Stimulated activated CD4-positive, alpha-beta T cell treated with anti-CD3 and anti-CD28 coated beads, Interleukin-1b, Interleukin-23, amount 100 ng/mL, for 24 hours (primary cell): ENCODE measurements at regions not wholly inside any gene's neighbourhood (a gene's known extent, or its start where the extent isn't known, plus 50 kb on each side); places are given as distances from the start of the nearest gene placed in this dataset.

Source experiments
- DNase-seq, 4 experiments: peaks; one replicate each; pipeline ENCODE4 v3.0.0-alpha.2; 2020; ENCODE audit warnings: low read depth in 4 of 4, low spot score in 1 of 4

- no peak for DNase-seq
These were observed 328.9 kb downstream of the LTN1 start for GRCh38 chr21:28663754-28664153.

DNA sequence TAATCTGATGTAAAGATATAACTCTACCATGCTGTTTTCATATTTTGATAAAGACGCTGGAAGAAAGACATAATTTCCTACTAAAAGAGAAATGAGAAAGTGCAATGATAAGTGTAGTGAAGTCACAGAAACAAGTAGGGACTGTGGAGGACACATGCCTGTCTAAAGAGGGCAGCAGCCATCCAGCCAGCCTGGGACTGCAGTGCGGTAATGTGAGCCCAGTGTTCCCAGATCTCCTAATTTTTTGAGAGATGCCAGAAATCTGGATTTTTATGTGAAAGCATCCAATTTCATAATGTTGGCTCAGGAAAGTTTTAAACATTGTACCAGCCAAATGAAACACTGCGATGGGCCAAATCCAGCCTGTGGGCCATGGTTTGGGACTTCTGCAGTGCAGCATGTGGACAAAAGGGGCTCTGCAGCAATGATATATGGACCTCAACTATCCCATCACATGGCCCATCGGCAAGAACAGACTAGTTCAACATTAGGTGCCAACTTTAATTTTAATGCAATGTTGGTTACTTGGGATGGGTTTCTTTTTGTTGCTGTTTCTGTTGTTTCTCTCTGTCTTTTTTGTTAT lies 329.5 kb downstream of the LTN1 start:
- DNase-seq, result no peak

GRCh38 chr21:28657566-28657965 lies 335.1 kb downstream of the LTN1 start:
- DNase-seq, result no peak

DNA sequence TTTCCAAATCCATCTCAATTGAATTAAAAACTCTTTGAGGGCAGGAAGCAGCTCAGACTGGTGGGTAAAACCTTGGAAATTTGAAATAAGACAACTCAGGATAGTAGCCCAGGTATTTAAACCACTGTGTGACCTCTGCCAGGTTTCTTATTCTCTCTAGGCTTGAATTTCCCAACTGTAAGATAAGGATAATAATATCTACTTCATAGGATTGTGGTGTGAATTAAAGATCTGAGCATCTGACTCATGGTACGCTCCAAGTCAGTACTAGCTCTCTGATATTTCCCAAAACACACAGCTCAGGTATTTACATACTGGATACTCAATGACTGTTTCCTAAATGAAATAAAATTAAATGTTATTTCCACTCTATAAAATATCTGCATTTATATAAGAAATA lies 337.2 kb downstream of the LTN1 start:
- no peak for DNase-seq

- no peak for DNase-seq
These were observed 338.3 kb downstream of the LTN1 start for GRCh38 chr21:28654406-28654805.

GRCh38 chr21:28644762-28645161 lies 347.9 kb downstream of the LTN1 start:
- no peak for DNase-seq

- DNase-seq, result no peak
These were observed 349.8 kb downstream of the LTN1 start for GRCh38 chr21:28642891-28643290.

DNA sequence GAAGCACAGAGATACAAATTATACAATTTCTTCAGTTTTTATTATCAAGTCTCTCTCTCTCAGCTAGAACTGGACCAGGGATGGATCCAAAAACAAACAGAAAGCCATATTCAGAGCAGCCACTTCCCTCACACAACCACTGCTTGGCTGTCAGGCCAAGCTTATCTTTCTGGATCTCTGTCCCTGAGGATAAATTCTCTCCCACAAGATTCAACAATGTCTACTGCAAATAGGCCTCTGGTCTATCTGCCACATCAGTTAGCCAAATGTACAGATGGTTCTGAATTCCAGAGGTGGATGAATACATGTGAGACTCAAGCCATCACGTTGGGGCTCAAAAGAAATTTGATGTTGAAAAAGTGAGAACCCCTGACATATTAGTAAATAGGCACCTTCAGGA lies 350.9 kb downstream of the LTN1 start:
- DNase-seq, result no peak

DNA sequence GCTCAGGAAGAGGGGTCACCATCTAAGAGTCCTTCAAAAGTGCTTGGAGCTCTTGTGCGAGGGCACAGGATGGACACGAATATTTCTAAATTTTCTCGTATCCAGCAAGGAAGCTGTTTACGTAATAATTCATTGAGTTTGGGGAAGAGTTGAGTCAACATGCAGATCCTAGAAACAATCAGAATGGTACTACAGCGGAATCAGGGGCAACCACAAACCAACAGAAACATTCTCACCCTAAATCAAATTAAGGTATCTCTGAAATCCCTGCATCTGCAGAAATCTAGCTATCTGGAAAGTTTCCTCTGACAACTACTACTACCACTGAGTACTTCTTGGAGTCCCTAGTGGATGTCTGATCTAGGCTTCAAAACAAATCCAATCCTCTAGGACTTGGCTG lies 352.4 kb downstream of the LTN1 start:
- DNase-seq, result no peak

DNA sequence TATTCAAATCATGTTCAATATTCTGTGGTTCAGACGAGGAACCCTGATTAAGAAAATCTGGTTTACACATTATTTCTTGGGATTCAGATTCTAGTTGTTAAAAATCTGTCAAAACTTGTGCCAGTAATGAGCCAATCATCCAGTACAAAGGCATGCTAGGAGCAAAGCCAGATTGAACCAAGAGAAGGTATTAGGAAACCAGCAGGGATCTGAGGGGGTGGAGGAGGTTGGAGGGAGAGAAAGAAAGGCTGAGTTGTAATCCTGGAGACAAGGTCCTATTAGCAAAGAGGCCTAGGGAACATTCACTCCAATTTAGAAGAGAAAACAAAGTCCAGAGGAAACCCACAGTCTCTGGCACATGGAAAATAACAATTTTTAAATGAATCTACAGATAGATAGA lies 352.9 kb downstream of the LTN1 start:
- DNase-seq, result no peak

DNA sequence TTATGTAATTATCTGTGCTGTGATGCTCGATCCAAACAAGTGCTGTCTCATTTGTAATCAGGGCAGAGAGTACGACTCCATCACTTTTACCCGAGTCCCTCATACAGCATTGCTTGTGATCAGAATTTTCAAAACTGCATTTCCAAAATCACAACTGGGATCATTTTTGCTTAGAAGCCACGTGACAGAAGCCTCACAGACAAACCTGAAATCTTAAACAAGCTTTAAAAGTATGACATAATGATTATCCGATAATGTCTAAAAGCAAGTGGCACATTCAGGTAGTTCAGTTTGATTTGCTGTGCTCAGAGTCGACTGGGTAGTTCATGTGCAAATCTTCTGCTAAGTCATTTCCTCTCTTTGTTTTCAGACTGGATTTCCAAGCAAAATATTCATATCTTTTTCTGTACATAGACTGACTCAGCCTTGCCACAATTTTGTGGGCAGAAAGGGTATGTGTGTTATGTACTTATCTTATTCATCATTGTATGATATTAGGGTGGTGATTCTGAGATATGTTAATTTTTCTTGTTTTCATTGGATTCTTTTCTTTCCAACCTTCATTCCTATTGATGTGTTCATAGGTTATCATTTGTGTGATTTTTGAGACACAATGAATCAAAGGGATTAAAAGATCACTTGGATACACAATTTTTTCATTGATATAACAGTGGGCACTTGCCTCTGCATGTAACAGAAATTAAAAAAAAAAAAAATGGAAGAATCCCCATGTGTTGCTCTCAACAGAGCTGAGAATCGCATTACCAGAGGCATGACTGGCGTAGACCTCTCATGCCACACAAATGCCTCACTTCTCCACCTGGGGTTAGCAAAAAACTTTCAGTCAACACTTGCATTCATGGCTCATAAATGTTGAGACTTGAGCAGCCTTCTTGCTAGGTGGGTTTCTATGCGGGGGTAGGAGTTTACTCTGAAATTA lies 355.7 kb downstream of the LTN1 start:
- DNase-seq, result no peak

DNA sequence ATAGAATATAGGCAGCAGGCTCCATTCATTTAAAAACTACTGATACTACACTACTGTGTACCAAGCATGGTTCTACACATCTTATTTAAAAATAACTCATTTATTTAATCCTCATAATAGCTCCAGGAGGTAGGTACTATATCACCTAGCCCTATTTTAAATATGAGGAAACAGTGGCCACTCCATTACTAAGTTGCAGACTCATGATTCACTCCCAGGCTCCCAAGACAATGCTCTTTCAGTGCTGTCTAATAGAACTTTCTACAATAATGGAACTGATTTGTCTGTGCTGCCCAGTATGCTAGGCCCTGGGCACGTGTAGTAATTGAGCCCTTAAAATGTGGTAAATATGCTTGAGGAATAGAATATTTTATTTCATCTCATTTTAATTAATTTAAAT lies 357.1 kb downstream of the LTN1 start:
- no peak for DNase-seq

- DNase-seq, result no peak
These were observed 358.7 kb downstream of the LTN1 start for GRCh38 chr21:28633839-28634555.

- DNase-seq, result no peak
These were observed 359.8 kb downstream of the LTN1 start for GRCh38 chr21:28632755-28633408.

- DNase-seq, result no peak
These were observed 365.0 kb downstream of the LTN1 start for GRCh38 chr21:28627691-28628090.

GRCh38 chr21:28627261-28627660 lies 365.4 kb downstream of the LTN1 start:
- DNase-seq, result no peak

- DNase-seq, result no peak
These were observed 368.1 kb downstream of the LTN1 start for GRCh38 chr21:28624626-28625025.

- no peak for DNase-seq
These were observed 375.4 kb downstream of the LTN1 start for GRCh38 chr21:28617300-28617699.

DNA sequence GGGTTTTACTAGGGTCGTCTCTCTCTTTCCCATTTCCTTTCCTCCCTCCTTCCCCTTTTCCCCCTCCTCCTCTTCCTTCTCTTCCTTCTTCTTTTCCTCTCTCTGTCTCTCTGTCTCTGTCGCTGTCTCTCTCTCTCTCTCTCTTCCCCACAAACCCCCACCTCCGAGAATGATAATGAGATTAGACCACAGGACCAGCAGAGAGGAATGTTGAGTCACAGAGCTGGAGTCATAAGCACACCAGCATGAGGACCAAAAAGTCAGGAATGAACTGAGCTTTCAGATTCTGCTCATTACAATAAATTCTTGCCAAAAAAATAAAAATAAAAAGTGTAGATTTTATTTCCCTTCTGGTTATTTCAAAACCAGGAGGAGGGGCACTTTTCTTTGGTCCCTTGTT lies 377.4 kb downstream of the LTN1 start:
- DNase-seq, result no peak

GRCh38 chr21:28614791-28615190 lies 377.9 kb downstream of the LTN1 start:
- DNase-seq, result no peak

- DNase-seq, result no peak
These were observed 384.0 kb downstream of the LTN1 start for GRCh38 chr21:28608646-28609045.

DNA sequence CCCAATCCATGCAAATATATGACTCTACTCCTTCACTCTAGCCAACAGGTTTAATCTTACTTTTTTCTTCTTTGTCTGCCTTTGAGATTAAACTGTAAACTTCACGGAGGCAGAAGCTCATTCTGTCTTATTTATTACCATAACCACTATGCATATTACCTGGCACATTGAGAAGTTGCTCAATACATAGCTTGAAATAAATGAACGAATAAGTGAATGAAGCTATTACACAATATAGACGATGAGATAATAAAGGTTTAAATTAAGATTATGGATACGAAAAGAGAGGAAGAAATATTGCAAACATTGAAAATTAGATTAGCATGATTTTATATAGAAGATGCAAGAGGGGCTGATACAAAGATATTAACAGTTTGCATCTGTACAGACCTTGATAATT lies 385.1 kb downstream of the LTN1 start:
- no peak for DNase-seq
